ENCODE measurements at regions not wholly inside any gene's neighbourhood (a gene's known extent, or its start where the extent isn't known, plus 50 kb on each side); places are given as distances from the start of the nearest gene placed in this dataset.

DNA sequence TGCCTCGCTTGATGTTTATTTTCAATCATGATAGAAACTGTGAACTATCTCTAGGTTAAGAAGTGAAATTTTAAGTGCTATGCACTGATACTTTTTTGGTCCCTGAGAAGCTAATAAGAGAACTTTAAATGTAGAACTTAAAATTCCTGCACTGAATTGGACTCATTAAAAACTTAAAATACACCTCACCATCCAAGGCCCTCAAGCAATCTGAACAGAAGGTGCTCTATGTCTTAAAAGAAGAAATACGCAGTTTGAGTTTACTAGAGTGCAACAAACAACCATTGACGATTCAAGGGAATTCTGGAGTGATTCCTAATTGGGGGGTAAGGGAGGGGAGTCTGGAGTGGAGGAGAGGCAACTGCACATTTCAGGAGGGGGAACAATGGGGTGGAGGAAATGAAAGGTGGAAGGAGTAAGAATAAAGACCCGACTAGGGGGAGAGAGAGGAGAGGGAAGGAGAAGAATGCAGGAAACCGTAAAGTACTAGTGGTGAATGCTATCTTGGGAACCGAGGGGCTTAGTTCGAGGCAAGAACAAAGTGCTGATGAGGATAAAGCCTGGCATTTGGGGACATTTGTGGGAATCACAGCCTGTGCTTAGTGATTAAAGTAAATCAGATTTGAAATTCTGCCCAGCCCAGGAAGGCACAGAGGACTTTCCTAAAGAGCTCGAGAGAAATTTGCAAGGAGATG is 389.7 kb downstream of the AACS start:
- TF ChIP-seq, protein P1, sequence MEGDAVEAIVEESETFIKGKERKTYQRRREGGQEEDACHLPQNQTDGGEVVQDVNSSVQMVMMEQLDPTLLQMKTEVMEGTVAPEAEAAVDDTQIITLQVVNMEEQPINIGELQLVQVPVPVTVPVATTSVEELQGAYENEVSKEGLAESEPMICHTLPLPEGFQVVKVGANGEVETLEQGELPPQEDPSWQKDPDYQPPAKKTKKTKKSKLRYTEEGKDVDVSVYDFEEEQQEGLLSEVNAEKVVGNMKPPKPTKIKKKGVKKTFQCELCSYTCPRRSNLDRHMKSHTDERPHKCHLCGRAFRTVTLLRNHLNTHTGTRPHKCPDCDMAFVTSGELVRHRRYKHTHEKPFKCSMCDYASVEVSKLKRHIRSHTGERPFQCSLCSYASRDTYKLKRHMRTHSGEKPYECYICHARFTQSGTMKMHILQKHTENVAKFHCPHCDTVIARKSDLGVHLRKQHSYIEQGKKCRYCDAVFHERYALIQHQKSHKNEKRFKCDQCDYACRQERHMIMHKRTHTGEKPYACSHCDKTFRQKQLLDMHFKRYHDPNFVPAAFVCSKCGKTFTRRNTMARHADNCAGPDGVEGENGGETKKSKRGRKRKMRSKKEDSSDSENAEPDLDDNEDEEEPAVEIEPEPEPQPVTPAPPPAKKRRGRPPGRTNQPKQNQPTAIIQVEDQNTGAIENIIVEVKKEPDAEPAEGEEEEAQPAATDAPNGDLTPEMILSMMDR (IDR thresholded peaks at IDR 0.05; ENCODE audit: low read depth, low read length) = no peak
- no peak for TF ChIP-seq POLR2A (IDR thresholded peaks at IDR 0.05; ENCODE audit: extremely low read depth, insufficient read length)
